Stomach (tissue), 4 donors: ENCODE measurements at regions not wholly inside any gene's neighbourhood (a gene's known extent, or its start where the extent isn't known, plus 50 kb on each side); places are given as distances from the start of the nearest gene placed in this dataset.
"Not testable (repeated sequence)": the region's sequence is repeated elsewhere in the genome, so short reads cannot be mapped to it uniquely, and the experiment has no call there.

Source experiments
- EP300 ChIP-seq: sonication (generic); formaldehyde crosslinking; IDR thresholded peaks from one replicate; pipeline ENCODE4 v1.6.1; 2017; ENCODE audit warnings: antibody characterized with exemption
- POLR2A ChIP-seq, 4 donors: fragments of 450-650 bp; IDR thresholded peaks; one replicate each; pipeline ENCODE4 v1.6.1; 2016; ENCODE audit warnings: antibody characterized with exemption in 4 of 4, control low read depth in 2 of 4, mild to moderate bottlenecking in 1 of 4, moderate library complexity in 1 of 4
- POLR2AphosphoS5 ChIP-seq, 3 donors: sonication (generic); formaldehyde crosslinking; IDR thresholded peaks; one replicate each; pipeline ENCODE4 v1.6.1; 2016; ENCODE audit warnings: antibody characterized with exemption in 3 of 3
- TF ChIP-seq, protein P1 (sequence below), 7 experiments: fragments of 450-650 bp in 4 of 7; fragments of 200-600 bp in 3 of 7; sonication (generic) in 3 of 7; IDR thresholded peaks; one replicate each; pipeline ENCODE4 v1.5.1; 2016 to 2019; ENCODE audit warnings: antibody characterized with exemption in 7 of 7, control low read depth in 2 of 7, mild to moderate bottlenecking in 1 of 7

DNA sequence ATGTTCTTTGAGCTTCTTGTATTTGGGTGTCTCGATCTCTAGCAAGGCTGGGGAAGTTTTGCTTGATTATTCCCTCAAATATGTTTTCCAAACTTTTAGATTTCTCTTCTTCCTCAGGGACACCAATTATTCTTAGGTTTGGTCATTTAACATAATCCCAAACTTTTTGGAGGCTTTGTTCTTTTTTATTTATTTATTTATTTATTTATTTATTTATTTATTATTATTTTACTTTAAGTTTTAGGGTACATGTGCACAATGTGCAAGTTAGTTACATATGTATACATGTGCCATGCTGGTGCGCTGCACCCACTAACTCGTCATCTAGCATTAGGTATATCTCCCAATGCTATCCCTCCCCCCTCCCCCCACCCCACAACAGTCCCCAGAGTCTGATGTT is 52.1 kb upstream of the POC5 start:
- TF ChIP-seq EP300; POLR2A (IDR thresholded peaks at IDR 0.05); POLR2AphosphoS5 (IDR thresholded peaks at IDR 0.05): not testable (repeated sequence)
- TF ChIP-seq, protein P1, sequence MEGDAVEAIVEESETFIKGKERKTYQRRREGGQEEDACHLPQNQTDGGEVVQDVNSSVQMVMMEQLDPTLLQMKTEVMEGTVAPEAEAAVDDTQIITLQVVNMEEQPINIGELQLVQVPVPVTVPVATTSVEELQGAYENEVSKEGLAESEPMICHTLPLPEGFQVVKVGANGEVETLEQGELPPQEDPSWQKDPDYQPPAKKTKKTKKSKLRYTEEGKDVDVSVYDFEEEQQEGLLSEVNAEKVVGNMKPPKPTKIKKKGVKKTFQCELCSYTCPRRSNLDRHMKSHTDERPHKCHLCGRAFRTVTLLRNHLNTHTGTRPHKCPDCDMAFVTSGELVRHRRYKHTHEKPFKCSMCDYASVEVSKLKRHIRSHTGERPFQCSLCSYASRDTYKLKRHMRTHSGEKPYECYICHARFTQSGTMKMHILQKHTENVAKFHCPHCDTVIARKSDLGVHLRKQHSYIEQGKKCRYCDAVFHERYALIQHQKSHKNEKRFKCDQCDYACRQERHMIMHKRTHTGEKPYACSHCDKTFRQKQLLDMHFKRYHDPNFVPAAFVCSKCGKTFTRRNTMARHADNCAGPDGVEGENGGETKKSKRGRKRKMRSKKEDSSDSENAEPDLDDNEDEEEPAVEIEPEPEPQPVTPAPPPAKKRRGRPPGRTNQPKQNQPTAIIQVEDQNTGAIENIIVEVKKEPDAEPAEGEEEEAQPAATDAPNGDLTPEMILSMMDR (IDR thresholded peaks at IDR 0.05), result not testable (repeated sequence)
